Dedifferentiated amniotic fluid mesenchymal stem cell (primary cell): ENCODE measurements at regions not wholly inside any gene's neighbourhood (a gene's known extent, or its start where the extent isn't known, plus 50 kb on each side); places are given as distances from the start of the nearest gene placed in this dataset.
"Not testable (repeated sequence)": the region's sequence is repeated elsewhere in the genome, so short reads cannot be mapped to it uniquely, and the experiment has no call there.

Source experiments
- DNase-seq: peaks from one replicate; pipeline ENCODE4 v3.0.0-alpha.2; 2016; ENCODE audit errors: extremely low spot score

GRCh38 chr3:73120710-73121109 is 59.3 kb downstream of the EBLN2 start:
- DNase-seq, result no peak

GRCh38 chr3:73121669-73122331 is 60.3 kb downstream of the EBLN2 start:
- DNase-seq, result no peak

- no peak for DNase-seq
Observed at GRCh38 chr3:73134034-73134433, 72.6 kb downstream of the EBLN2 start.

- no peak for DNase-seq
Observed at GRCh38 chr3:73136941-73137340, 75.5 kb downstream of the EBLN2 start.

GRCh38 chr3:73137736-73138403 is 76.4 kb downstream of the EBLN2 start:
- DNase-seq, result no peak

GRCh38 chr3:73140772-73141442 is 79.4 kb downstream of the EBLN2 start:
- DNase-seq, result no peak

GRCh38 chr3:73141525-73141924 is 80.1 kb downstream of the EBLN2 start:
- DNase-seq, result no peak

- DNase-seq, result no peak
Observed at GRCh38 chr3:73143401-73143800, 81.9 kb downstream of the EBLN2 start.

- DNase-seq, result peak; percentile 47
Observed at GRCh38 chr3:73143821-73144237, 82.4 kb downstream of the EBLN2 start.

- DNase-seq, result no peak
Observed at GRCh38 chr3:73144276-73144675, 82.8 kb downstream of the EBLN2 start.

- DNase-seq, result no peak
Observed at GRCh38 chr3:73144828-73145227, 83.4 kb downstream of the EBLN2 start.

- not testable (repeated sequence) for DNase-seq
Observed at GRCh38 chr3:73147479-73147878, 86.0 kb downstream of the EBLN2 start.

GRCh38 chr3:73148206-73148605 is 86.7 kb downstream of the EBLN2 start:
- no peak for DNase-seq

GRCh38 chr3:73148682-73149081 is 87.2 kb downstream of the EBLN2 start:
- DNase-seq, result no peak

GRCh38 chr3:73150369-73151130 is 89.1 kb downstream of the EBLN2 start:
- DNase-seq, result no peak

GRCh38 chr3:73152571-73152970 is 91.1 kb downstream of the EBLN2 start:
- DNase-seq, result not testable (repeated sequence)

- DNase-seq, result not testable (repeated sequence)
Observed at GRCh38 chr3:73153057-73153456, 91.6 kb downstream of the EBLN2 start.

- not testable (repeated sequence) for DNase-seq
Observed at GRCh38 chr3:73154261-73154660, 92.8 kb downstream of the EBLN2 start.

- not testable (repeated sequence) for DNase-seq
Observed at GRCh38 chr3:73155441-73155840, 94.0 kb downstream of the EBLN2 start.

GRCh38 chr3:73164622-73165021 is 103.2 kb downstream of the EBLN2 start:
- no peak for DNase-seq

- DNase-seq, result no peak
Observed at GRCh38 chr3:73175698-73176097, 114.2 kb downstream of the EBLN2 start.

- no peak for DNase-seq
Observed at GRCh38 chr3:73176941-73177340, 115.5 kb downstream of the EBLN2 start.
